GM13977 (cell line): ENCODE measurements at regions not wholly inside any gene's neighbourhood (a gene's known extent, or its start where the extent isn't known, plus 50 kb on each side); places are given as distances from the start of the nearest gene placed in this dataset.

ENCODE experiments used
- DNase-seq: peaks from one replicate; pipeline ENCODE4 v3.0.0; 2012; ENCODE audit warnings: low spot score
- CTCF ChIP-seq: IDR thresholded peaks from 2 replicates; pipeline ENCODE4 v1.5.1; 2012; ENCODE audit warnings: mild to moderate bottlenecking, control low read depth; ENCODE audit not compliant: insufficient read depth; ENCODE audit errors: extremely low read depth, missing control alignments
- in situ Hi-C: fragments of 300-500 bp; cut with MboI; formaldehyde crosslinking; loops from one replicate; pipeline ENCODE4 v1.12.0; 2022; ENCODE audit warnings: low sequenced_read_pairs, low pct_unique_long_range_greater_than_20kb, mixed read lengths, inconsistent platforms; ENCODE audit not compliant: unreplicated experiment

GRCh38 chr6:28769626-28770402 is 154.0 kb downstream of the TRIM27 start:
- TF ChIP-seq CTCF, result no peak
- in situ Hi-C loops, result no loop called here
- DNase-seq, result no peak

- in situ Hi-C loops, result no loop called here
- no peak for TF ChIP-seq CTCF
- no peak for DNase-seq
Observed at GRCh38 chr6:28770732-28771131, 153.1 kb downstream of the TRIM27 start.

- no peak for DNase-seq
- in situ Hi-C loops, result no loop called here
- no peak for TF ChIP-seq CTCF
Observed at GRCh38 chr6:28771401-28772267, 152.2 kb downstream of the TRIM27 start.

GRCh38 chr6:28772480-28773381 is 151.1 kb downstream of the TRIM27 start:
- in situ Hi-C loops, result no loop called here
- TF ChIP-seq CTCF, result no peak
- DNase-seq, result no peak

GRCh38 chr6:28774292-28775051 is 149.3 kb downstream of the TRIM27 start:
- in situ Hi-C loops, result no loop called here
- DNase-seq, result no peak
- TF ChIP-seq CTCF, result no peak
